ENCODE measurements at regions not wholly inside any gene's neighbourhood (a gene's known extent, or its start where the extent isn't known, plus 50 kb on each side); places are given as distances from the start of the nearest gene placed in this dataset.

GRCh38 chr3:177440456-177441104 lies 243.3 kb upstream of the TBL1XR1 start:
- DNase-seq (ENCODE audit: insufficient read length, low spot score) (no peak), FAIRE-seq (no peak)
- TF ChIP-seq CTCF (IDR thresholded peaks at IDR 0.05; ENCODE audit: insufficient read depth, missing control alignments) = no peak

- FAIRE-seq = no peak
- no peak for DNase-seq (ENCODE audit: insufficient read length, low spot score)
- TF ChIP-seq CTCF (IDR thresholded peaks at IDR 0.05; ENCODE audit: insufficient read depth, missing control alignments) = no peak
These were observed 244.1 kb upstream of the TBL1XR1 start for GRCh38 chr3:177441276-177441812.

- DNase-seq (ENCODE audit: insufficient read length, low spot score) = no peak
- FAIRE-seq = no peak
These were observed 244.7 kb upstream of the TBL1XR1 start for GRCh38 chr3:177441813-177442646.

GRCh38 chr3:177443469-177443868 lies 246.2 kb upstream of the TBL1XR1 start:
- TF ChIP-seq CTCF (IDR thresholded peaks at IDR 0.05; ENCODE audit: insufficient read depth, missing control alignments) = no peak
- FAIRE-seq (no peak), DNase-seq (ENCODE audit: insufficient read length, low spot score) (no peak)

More at GRCh38 chr3:177441813-177442646, 244.7 kb upstream of the TBL1XR1 start:
- no peak for TF ChIP-seq CTCF (IDR thresholded peaks at IDR 0.05; ENCODE audit: insufficient read depth, missing control alignments)

GRCh38 chr3:177444696-177445095 lies 247.4 kb upstream of the TBL1XR1 start:
- no peak for TF ChIP-seq CTCF (IDR thresholded peaks at IDR 0.05; ENCODE audit: insufficient read depth, missing control alignments)
- no peak for FAIRE-seq
- DNase-seq (ENCODE audit: insufficient read length, low spot score) = no peak

GRCh38 chr3:177445549-177445948 lies 248.3 kb upstream of the TBL1XR1 start:
- DNase-seq (ENCODE audit: insufficient read length, low spot score) (no peak), FAIRE-seq (no peak)
- TF ChIP-seq CTCF (IDR thresholded peaks at IDR 0.05; ENCODE audit: insufficient read depth, missing control alignments) = no peak
